B cell (primary cell): ENCODE measurements at regions not wholly inside any gene's neighbourhood (a gene's known extent, or its start where the extent isn't known, plus 50 kb on each side); places are given as distances from the start of the nearest gene placed in this dataset.

Experiments used
- CTCF ChIP-seq: fragments of 200-600 bp; IDR thresholded peaks from one replicate; pipeline ENCODE4 v1.8.0; 2022; ENCODE audit warnings: antibody characterized with exemption, mild to moderate bottlenecking
- EZH2 ChIP-seq: IDR thresholded peaks from 2 replicates; pipeline ENCODE4 v1.6.1; 2012; ENCODE audit warnings: borderline replicate concordance, low read depth, mild to moderate bottlenecking, moderate library complexity, low read length; ENCODE audit not compliant: insufficient read depth, poor library complexity, severe bottlenecking

DNA sequence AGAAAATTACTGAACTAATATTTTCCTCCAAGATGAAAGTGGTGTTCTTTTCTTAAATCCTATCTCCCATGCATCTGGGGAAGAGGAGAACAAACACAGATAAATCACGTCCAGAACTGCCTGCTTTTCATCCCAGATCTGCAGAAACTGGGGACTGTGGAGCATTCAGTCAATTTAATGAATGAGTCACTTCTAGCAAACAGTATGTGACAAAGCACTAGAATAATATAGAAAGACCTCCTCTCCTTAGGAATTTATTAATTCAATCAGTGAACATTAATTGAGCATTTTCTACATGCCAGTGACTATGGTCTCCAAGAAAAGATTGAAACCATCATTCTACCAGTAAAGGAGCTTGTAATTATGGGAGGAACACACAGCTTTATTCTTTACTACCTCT is 693.4 kb upstream of the ID2 start:
- TF ChIP-seq CTCF (no peak), EZH2 (no peak)
